ENCODE measurements at regions not wholly inside any gene's neighbourhood (a gene's known extent, or its start where the extent isn't known, plus 50 kb on each side); places are given as distances from the start of the nearest gene placed in this dataset.
A peak's percentile ranks its signal among the peaks of the same experiment; 100 is the strongest.

DNA sequence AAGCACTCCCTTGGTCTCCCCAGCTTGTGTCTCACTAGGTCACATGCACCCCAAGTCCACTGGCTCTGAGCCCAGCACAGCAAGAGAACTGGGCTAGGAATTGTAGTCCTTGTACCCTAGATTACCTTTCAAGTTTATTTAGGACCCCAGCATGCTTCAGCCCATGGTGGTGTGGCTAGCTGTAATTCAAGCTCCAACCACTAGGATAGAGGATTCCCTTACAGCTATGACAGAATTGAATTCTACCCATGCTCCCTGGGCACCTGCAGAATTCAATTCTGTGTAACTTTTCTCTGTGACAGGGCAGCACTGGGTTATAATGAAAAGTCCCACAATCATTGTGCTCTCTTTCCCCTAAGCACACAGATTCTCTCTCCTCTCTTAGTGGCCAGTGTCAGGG lies 253.8 kb upstream of the DMD start:
- DNase-seq (ENCODE audit: low read depth): no peak
- in situ Hi-C loops (cut with HindIII; ENCODE audit: low sequenced_read_pairs): no loop called here
- TF ChIP-seq, protein P1, sequence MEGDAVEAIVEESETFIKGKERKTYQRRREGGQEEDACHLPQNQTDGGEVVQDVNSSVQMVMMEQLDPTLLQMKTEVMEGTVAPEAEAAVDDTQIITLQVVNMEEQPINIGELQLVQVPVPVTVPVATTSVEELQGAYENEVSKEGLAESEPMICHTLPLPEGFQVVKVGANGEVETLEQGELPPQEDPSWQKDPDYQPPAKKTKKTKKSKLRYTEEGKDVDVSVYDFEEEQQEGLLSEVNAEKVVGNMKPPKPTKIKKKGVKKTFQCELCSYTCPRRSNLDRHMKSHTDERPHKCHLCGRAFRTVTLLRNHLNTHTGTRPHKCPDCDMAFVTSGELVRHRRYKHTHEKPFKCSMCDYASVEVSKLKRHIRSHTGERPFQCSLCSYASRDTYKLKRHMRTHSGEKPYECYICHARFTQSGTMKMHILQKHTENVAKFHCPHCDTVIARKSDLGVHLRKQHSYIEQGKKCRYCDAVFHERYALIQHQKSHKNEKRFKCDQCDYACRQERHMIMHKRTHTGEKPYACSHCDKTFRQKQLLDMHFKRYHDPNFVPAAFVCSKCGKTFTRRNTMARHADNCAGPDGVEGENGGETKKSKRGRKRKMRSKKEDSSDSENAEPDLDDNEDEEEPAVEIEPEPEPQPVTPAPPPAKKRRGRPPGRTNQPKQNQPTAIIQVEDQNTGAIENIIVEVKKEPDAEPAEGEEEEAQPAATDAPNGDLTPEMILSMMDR (IDR thresholded peaks at IDR 0.05; ENCODE audit: low read depth, low read length, missing control alignments): no peak

GRCh38 chrX:33457102-33457501 lies 245.8 kb upstream of the DMD start:
- no peak for DNase-seq (ENCODE audit: low read depth)
- TF ChIP-seq, protein P1 (IDR thresholded peaks at IDR 0.05; ENCODE audit: low read depth, low read length, missing control alignments): no peak
- in situ Hi-C loops (cut with HindIII; ENCODE audit: low sequenced_read_pairs): no loop called here
- H3K4me3 ChIP-seq (ENCODE audit: low read depth, low read length): no peak overlapping the region

More for the DNA sequence above, 253.8 kb upstream of the DMD start:
- no peak overlapping the region for H3K4me3 ChIP-seq (ENCODE audit: low read depth, low read length)

- no peak for DNase-seq (ENCODE audit: low read depth)
- no peak overlapping the region for H3K4me3 ChIP-seq (ENCODE audit: low read depth, low read length)
- in situ Hi-C loops (cut with HindIII; ENCODE audit: low sequenced_read_pairs): no loop called here
- TF ChIP-seq, protein P1 (IDR thresholded peaks at IDR 0.05; ENCODE audit: low read depth, low read length, missing control alignments): no peak
Observed at GRCh38 chrX:33447285-33447684, 235.9 kb upstream of the DMD start.

GRCh38 chrX:33434256-33435092 lies 223.1 kb upstream of the DMD start:
- DNase-seq (ENCODE audit: low read depth): peak; percentile 23
- TF ChIP-seq, protein P1 (IDR thresholded peaks at IDR 0.05; ENCODE audit: low read depth, low read length, missing control alignments): peak; percentile 83

GRCh38 chrX:33416273-33416805 lies 205.0 kb upstream of the DMD start:
- in situ Hi-C loops (cut with HindIII; ENCODE audit: low sequenced_read_pairs): no loop called here
- H3K4me3 ChIP-seq (ENCODE audit: low read depth, low read length): no peak overlapping the region
- DNase-seq (ENCODE audit: low read depth): no peak
- TF ChIP-seq, protein P1 (IDR thresholded peaks at IDR 0.05; ENCODE audit: low read depth, low read length, missing control alignments): no peak

More at GRCh38 chrX:33434256-33435092, 223.1 kb upstream of the DMD start:
- in situ Hi-C loops (cut with HindIII; ENCODE audit: low sequenced_read_pairs): no loop called here
- no peak overlapping the region for H3K4me3 ChIP-seq (ENCODE audit: low read depth, low read length)

DNA sequence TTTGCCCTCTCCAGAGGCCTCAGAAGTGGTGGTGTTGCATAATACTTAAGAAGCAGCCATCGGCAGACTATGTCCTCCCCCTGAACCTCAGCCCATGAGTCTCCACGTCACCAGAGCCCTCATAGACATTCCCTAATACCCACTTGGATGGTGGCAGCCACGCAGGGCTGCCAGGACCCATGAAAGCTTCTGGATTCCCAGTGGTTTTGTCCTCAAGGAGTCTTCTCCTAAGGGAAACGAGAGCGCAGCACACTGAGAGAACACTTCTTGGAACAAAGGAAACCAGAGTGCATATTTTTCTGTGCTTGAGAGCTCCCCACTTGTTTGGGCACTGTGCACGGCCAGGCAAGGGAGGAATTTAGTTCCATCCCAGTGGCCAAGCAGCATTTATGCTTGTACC lies 204.1 kb upstream of the DMD start:
- in situ Hi-C loops (cut with HindIII; ENCODE audit: low sequenced_read_pairs): no loop called here
- TF ChIP-seq, protein P1 (IDR thresholded peaks at IDR 0.05; ENCODE audit: low read depth, low read length, missing control alignments): no peak
- H3K4me3 ChIP-seq (ENCODE audit: low read depth, low read length): no peak overlapping the region
- DNase-seq (ENCODE audit: low read depth): no peak
